ENCODE measurements at regions not wholly inside any gene's neighbourhood (a gene's known extent, or its start where the extent isn't known, plus 50 kb on each side); places are given as distances from the start of the nearest gene placed in this dataset.

GRCh38 chr6:41470029-41470330, 76.2 kb upstream of the FOXP4 start:
- Histone ChIP-seq H3K36me3 (replicated peaks in 1 of 2; ENCODE audit: insufficient read depth in 1 of 2, low read depth in 2 of 2) (no peaks in the 10 kb centered on the region), H3K9me3 (no peaks in the 10 kb centered on the region), H3K4me1 (peaks cover 10% of the 10 kb centered on the region), H3K4me3 (no peak overlapping the region), H3K27me3 (peaks cover 0 to 9% of the 10 kb centered on the region in 2 donors), H3K27ac (no peak overlapping the region)
- intact Hi-C loops (cut with DNase I), result no loop called here
- WGBS, 2 donors, result 29 to 33% methylated on average over 23 of the region's 23 CpGs
- ATAC-seq, result peak; percentile 17
- no peak for DNase-seq
- TF ChIP-seq POLR2A (IDR thresholded peaks at IDR 0.05) (no peak), CTCF (IDR thresholded peaks at IDR 0.05) (no peak)

DNA sequence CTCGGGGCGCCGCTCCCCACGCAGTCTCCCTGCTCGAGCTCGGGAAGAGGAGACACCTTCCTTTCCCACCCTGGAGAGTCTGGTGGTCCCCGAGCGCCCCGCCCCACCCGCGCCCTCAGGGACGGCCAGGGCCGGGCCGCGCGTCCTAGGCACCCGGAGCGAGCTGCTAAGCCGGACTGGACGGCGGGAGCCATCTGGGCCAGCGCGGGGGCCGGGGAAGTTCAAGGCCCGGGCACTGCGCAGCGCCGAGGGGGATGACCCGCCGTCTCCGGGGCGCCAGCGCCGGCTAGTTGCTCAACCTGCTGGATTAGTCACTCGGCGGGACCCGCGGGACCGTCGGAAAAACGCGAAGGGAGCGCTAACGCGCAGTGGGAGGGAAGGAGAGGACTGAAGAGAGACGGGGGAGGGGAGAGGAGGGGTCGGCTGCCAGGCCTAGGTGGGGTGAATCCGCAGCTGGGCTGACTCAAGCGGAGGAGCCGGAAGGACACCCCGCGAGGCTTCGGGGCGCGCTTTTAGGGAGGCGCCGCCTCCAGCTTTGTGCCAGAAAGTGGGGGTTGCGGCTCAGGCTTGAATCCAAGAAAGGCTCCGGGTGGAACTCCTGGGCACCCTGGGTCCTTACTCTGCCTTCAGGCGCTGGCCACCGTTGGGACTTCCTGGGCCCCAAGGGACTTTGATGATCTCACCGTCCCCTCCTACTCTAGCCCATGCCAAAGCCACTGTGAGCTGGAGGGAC, 75.7 kb upstream of the FOXP4 start:
- Histone ChIP-seq H3K4me1 (peaks cover 10% of the 10 kb centered on the region), H3K27ac (no peak overlapping the region), H3K27me3 (peaks cover 0 to 9% of the 10 kb centered on the region in 2 donors), H3K9me3 (no peaks in the 10 kb centered on the region), H3K36me3 (replicated peaks in 1 of 2; ENCODE audit: insufficient read depth in 1 of 2, low read depth in 2 of 2) (no peaks in the 10 kb centered on the region), H3K4me3 (no peak overlapping the region)
- WGBS, 2 donors, result 28 to 41% methylated on average over 30 to 60 of the region's 62 CpGs
- TF ChIP-seq POLR2A (IDR thresholded peaks at IDR 0.05), result no peak
- TF ChIP-seq CTCF (IDR thresholded peaks at IDR 0.05), result no peak
- ATAC-seq (peak; percentile 60), DNase-seq (peak in 3 of 4 donors; percentile 26 to 35 (median 34))
- intact Hi-C loops (cut with DNase I), result no loop called here

DNA sequence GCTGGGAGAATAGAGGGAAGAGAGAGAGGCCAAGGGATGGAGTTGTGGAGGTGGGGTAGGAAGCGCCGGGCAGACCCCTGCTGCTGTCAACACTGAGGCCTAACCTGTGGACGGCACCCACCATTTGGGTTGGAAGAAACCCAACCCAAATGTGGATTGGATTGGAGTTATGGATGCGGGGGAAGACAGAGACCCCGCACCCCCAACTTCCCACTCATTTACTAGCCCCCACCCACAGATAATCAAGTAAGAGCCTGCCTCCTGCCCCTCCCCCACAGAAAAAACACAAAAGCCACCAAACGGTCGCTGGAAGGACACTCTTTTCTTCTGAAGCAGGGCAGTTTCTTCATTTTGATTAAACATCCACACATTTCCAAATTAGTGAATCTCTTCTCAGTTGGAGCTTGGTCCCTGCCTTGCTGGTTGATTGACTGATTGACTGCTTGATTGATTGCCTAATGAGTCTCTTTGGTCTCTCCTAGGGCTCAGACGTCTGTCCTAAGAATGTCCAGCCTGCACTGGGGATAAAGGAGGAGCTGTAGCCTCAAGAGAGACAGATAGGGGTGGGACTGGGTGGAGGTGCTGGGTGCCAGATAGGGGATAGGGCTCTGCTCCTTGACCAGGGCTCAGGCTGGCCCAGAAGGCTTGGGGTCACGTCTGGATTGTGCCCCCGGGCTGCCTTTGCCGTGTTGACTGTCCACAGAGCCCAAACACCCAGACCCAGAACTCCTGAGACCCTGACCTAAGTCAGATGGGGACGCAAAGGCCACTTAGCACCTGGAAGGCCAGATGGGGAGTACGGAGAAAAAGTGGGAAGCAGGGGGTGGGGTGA, 74.9 kb upstream of the FOXP4 start:
- no peak for TF ChIP-seq CTCF (IDR thresholded peaks at IDR 0.05)
- no peak for TF ChIP-seq POLR2A (IDR thresholded peaks at IDR 0.05)
- Histone ChIP-seq H3K27me3 (peaks cover 0 to 9% of the 10 kb centered on the region in 2 donors), H3K27ac (no peak overlapping the region), H3K4me3 (no peak overlapping the region), H3K36me3 (replicated peaks in 1 of 2; ENCODE audit: insufficient read depth in 1 of 2, low read depth in 2 of 2) (no peaks in the 10 kb centered on the region), H3K9me3 (no peaks in the 10 kb centered on the region), H3K4me1 (peaks cover 10% of the 10 kb centered on the region)
- intact Hi-C loops (cut with DNase I), result no loop called here
- ATAC-seq, result no peak
- no peak for DNase-seq
- 82 to 87% methylated on average over 13 of the region's 13 CpGs for WGBS, 2 donors

DNA sequence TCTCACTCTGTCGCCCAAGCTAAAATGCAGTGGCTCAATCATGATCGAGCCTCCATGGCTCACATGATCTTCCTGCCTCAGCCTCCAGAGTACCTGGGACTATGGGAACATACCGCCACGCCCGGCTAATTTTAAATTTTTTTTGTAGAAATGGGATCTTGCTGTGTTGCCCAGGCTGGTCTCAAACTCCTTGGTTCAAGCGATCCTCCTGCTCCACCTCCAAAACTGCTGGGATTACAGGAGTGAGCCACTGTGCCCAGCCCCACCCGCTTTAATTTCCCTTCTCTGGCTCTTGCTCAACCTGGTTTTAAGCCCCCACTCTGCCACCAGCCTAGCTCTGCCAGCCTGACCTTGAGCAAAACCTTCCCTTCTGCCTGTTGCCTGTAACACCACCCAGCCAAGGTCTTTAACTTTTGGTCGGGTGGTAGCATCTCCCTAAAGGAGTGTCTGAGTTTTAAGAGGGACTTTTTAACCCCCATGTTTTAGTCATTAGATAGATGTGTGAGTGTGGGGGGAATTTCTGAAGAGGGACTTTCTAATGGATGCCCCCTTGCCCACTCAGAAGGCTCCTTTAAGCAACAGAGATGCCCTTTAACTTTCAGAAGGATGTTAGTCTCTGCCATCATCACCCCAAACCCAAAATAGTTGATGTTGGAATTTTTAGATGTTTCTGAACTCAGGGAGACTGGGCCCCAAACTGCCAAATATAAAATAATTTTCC, 71.8 kb upstream of the FOXP4 start:
- H3K4me1 ChIP-seq, result peaks cover 10% of the 10 kb centered on the region
- intact Hi-C loops (cut with DNase I), result no loop called here
- no peak overlapping the region for H3K4me3 ChIP-seq
- no peak overlapping the region for H3K27ac ChIP-seq
- ATAC-seq (no peak), DNase-seq (no peak)
- no peak for TF ChIP-seq POLR2A (IDR thresholded peaks at IDR 0.05)
- TF ChIP-seq CTCF (IDR thresholded peaks at IDR 0.05), result no peak
- 88% methylated on average over 8 of the region's 8 CpGs for WGBS, 2 donors
- no peaks in the 10 kb centered on the region for H3K36me3 ChIP-seq (replicated peaks in 1 of 2; ENCODE audit: insufficient read depth in 1 of 2, low read depth in 2 of 2)
- H3K27me3 ChIP-seq, result peaks cover 0 to 9% of the 10 kb centered on the region in 2 donors
- H3K9me3 ChIP-seq, result no peaks in the 10 kb centered on the region
